ENCODE measurements at regions not wholly inside any gene's neighbourhood (a gene's known extent, or its start where the extent isn't known, plus 50 kb on each side); places are given as distances from the start of the nearest gene placed in this dataset.

GRCh38 chr7:8373851-8374250 lies 59.6 kb upstream of the NXPH1 start:
- Histone ChIP-seq H3K9me3 (ENCODE audit: control insufficient read depth, low read depth, low read length) (no peaks in the 10 kb centered on the region), H3K27ac (ENCODE audit: low read length) (no peak overlapping the region)
- WGBS (ENCODE audit: insufficient coverage, low lambda C conversion rate), result no CpG with 5 or more reads among the region's 2 CpGs

GRCh38 chr7:8378349-8379019 lies 54.9 kb upstream of the NXPH1 start:
- H3K4me3 ChIP-seq (ENCODE audit: low read length), result no peak overlapping the region
- no peaks in the 10 kb centered on the region for H3K9me3 ChIP-seq (ENCODE audit: control insufficient read depth, low read depth, low read length)
- no peaks in the 10 kb centered on the region for H3K4me1 ChIP-seq (ENCODE audit: control insufficient read depth, insufficient read depth, low read length)
- no peak overlapping the region for H3K27ac ChIP-seq (ENCODE audit: low read length)
- DNase-seq, result no peak
- no peaks in the 10 kb centered on the region for H3K36me3 ChIP-seq (ENCODE audit: control insufficient read depth, insufficient read depth, low read length)
- no peaks in the 10 kb centered on the region for H3K27me3 ChIP-seq (ENCODE audit: control insufficient read depth, insufficient read depth, low read length)

More at GRCh38 chr7:8373851-8374250, 59.6 kb upstream of the NXPH1 start:
- Histone ChIP-seq H3K27me3 (ENCODE audit: control insufficient read depth, insufficient read depth, low read length) (no peaks in the 10 kb centered on the region), H3K4me3 (ENCODE audit: low read length) (no peak overlapping the region), H3K4me1 (ENCODE audit: control insufficient read depth, insufficient read depth, low read length) (no peaks in the 10 kb centered on the region), H3K36me3 (ENCODE audit: control insufficient read depth, insufficient read depth, low read length) (no peaks in the 10 kb centered on the region)
- no peak for DNase-seq

GRCh38 chr7:8379264-8379663 lies 54.1 kb upstream of the NXPH1 start:
- H3K9me3 ChIP-seq (ENCODE audit: control insufficient read depth, low read depth, low read length), result no peaks in the 10 kb centered on the region
- no peak overlapping the region for H3K27ac ChIP-seq (ENCODE audit: low read length)
- peak in 1 of 2 donors; percentile 4 for DNase-seq
- H3K36me3 ChIP-seq (ENCODE audit: control insufficient read depth, insufficient read depth, low read length), result no peaks in the 10 kb centered on the region
- no peak overlapping the region for H3K4me3 ChIP-seq (ENCODE audit: low read length)
- no peaks in the 10 kb centered on the region for H3K4me1 ChIP-seq (ENCODE audit: control insufficient read depth, insufficient read depth, low read length)
- no peaks in the 10 kb centered on the region for H3K27me3 ChIP-seq (ENCODE audit: control insufficient read depth, insufficient read depth, low read length)
- 0% methylated on average over 1 of the region's 6 CpGs for WGBS (ENCODE audit: insufficient coverage, low lambda C conversion rate)

GRCh38 chr7:8380130-8380529 lies 53.3 kb upstream of the NXPH1 start:
- Histone ChIP-seq H3K27me3 (ENCODE audit: control insufficient read depth, insufficient read depth, low read length) (no peaks in the 10 kb centered on the region), H3K4me1 (ENCODE audit: control insufficient read depth, insufficient read depth, low read length) (no peaks in the 10 kb centered on the region), H3K4me3 (ENCODE audit: low read length) (no peak overlapping the region), H3K27ac (ENCODE audit: low read length) (no peak overlapping the region), H3K9me3 (ENCODE audit: control insufficient read depth, low read depth, low read length) (no peaks in the 10 kb centered on the region), H3K36me3 (ENCODE audit: control insufficient read depth, insufficient read depth, low read length) (no peaks in the 10 kb centered on the region)
- no CpG with 5 or more reads among the region's 1 CpG for WGBS (ENCODE audit: insufficient coverage, low lambda C conversion rate)
- no peak for DNase-seq

GRCh38 chr7:8382004-8382730 lies 51.2 kb upstream of the NXPH1 start:
- H3K4me1 ChIP-seq (ENCODE audit: control insufficient read depth, insufficient read depth, low read length), result no peaks in the 10 kb centered on the region
- H3K9me3 ChIP-seq (ENCODE audit: control insufficient read depth, low read depth, low read length), result no peaks in the 10 kb centered on the region
- H3K36me3 ChIP-seq (ENCODE audit: control insufficient read depth, insufficient read depth, low read length), result no peaks in the 10 kb centered on the region
- no peaks in the 10 kb centered on the region for H3K27me3 ChIP-seq (ENCODE audit: control insufficient read depth, insufficient read depth, low read length)
- 94% methylated on average over 3 of the region's 4 CpGs for WGBS (ENCODE audit: insufficient coverage, low lambda C conversion rate)
- H3K4me3 ChIP-seq (ENCODE audit: low read length), result no peak overlapping the region
- no peak overlapping the region for H3K27ac ChIP-seq (ENCODE audit: low read length)
- DNase-seq, result no peak

Data from large intestine (tissue), 3 donors.